ENCODE measurements at regions not wholly inside any gene's neighbourhood (a gene's known extent, or its start where the extent isn't known, plus 50 kb on each side); places are given as distances from the start of the nearest gene placed in this dataset.

DNA sequence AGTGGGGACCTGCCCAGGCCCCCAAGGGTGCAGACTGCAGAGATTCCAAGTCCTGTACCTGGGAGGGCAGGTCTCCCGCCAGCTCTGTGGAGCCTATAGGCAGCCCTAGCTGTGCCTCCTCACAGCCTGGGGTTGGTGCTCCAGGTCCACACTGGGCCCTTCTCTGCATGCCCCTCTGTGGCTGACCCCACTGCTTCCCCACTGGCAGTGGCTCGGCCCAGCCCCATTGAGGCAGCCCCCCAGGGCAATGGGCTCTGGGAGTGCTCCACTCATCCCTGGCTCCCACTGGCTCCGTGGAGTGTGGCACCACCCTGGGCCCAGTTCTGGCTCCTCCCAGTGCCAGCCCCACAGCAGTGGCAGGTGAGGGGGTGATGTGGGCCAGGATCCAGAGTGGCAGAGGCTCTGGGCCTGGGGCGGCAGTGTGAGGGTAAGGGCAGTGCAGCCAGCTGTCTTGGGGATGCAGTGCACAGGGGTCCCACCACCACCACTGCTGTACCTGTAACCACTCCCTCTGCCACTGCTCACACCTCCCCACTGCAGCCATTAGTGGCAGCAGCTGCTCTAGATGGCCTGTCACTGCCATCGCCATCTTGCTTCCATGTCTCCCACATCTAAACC, 312.2 kb downstream of the GPM6A start:
- Histone ChIP-seq H3K27me3 (ENCODE audit: control insufficient read depth, insufficient read depth, low read length) (no peaks in the 10 kb centered on the region), H3K36me3 (replicated peaks; ENCODE audit: control insufficient read depth, insufficient read depth, low read length) (no peaks in the 10 kb centered on the region), H3K4me3 (ENCODE audit: insufficient read depth, low read depth, low read length) (no peak overlapping the region)
- no peak for DNase-seq

DNA sequence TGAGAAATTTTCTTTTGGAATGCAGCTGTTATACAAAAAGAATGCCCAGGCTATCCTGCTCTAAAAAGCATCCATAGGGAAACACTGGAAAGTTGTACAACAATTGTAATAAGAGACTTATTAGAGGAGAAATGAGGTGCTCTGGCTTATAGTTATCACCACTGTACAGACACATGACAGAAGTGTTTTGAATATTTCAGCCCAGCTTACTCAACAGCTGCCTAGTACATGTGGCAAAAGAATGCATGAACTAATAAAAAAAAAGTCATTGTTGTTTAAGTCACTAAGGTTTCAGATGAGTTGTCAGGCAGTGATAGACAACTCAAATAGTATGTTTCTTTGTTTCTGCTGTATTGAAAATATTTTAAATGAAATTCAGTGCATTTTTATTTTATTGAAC, 307.7 kb downstream of the GPM6A start:
- no peaks in the 10 kb centered on the region for H3K27me3 ChIP-seq (ENCODE audit: control insufficient read depth, insufficient read depth, low read length)
- H3K36me3 ChIP-seq (replicated peaks; ENCODE audit: control insufficient read depth, insufficient read depth, low read length): no peaks in the 10 kb centered on the region
- no peak for DNase-seq
- no peak overlapping the region for H3K4me3 ChIP-seq (ENCODE audit: insufficient read depth, low read depth, low read length)

DNA sequence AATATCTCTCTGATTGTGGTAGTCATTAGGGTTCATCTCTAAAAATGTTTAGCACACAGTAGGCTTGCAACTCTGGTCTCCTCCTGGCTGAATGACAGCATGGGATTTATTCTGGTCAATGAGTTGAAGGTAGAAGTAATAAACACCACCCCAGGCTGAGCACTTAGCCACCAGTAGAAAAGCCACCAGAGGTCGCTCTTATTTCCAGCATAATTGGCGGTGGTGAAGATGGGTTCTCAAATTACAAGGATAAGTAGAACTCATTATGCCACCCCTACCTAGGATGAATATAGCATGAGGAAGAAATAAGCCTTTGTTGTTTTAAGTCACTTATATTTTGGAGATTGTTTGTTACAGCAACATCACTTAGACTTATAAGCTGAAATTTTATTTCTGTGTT, 302.7 kb downstream of the GPM6A start:
- no peaks in the 10 kb centered on the region for H3K36me3 ChIP-seq (replicated peaks; ENCODE audit: control insufficient read depth, insufficient read depth, low read length)
- no peaks in the 10 kb centered on the region for H3K27me3 ChIP-seq (ENCODE audit: control insufficient read depth, insufficient read depth, low read length)
- H3K4me3 ChIP-seq (ENCODE audit: insufficient read depth, low read depth, low read length): no peak overlapping the region
- peak; percentile 52 for DNase-seq

DNA sequence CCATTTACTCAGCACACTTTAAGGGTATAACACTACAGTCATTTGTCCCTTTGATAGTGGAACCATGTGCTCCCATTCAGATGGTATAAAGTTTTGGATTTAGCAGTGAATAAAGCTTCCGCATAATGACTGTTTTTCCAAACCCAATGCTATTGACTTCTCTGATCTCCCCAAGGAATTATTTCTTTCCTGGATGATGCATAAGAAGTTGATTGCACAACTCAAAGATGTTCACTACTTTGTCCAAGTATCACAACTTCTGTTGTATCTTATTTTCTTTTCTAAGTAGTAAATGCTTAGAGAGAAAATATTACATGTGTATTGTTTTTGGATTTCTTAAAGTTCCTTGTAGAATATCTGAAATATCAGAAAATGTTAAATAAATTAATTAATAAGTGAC, 300.2 kb downstream of the GPM6A start:
- no peaks in the 10 kb centered on the region for H3K27me3 ChIP-seq (ENCODE audit: control insufficient read depth, insufficient read depth, low read length)
- H3K36me3 ChIP-seq (replicated peaks; ENCODE audit: control insufficient read depth, insufficient read depth, low read length): no peaks in the 10 kb centered on the region
- no peak for DNase-seq
- no peak overlapping the region for H3K4me3 ChIP-seq (ENCODE audit: insufficient read depth, low read depth, low read length)

DNA sequence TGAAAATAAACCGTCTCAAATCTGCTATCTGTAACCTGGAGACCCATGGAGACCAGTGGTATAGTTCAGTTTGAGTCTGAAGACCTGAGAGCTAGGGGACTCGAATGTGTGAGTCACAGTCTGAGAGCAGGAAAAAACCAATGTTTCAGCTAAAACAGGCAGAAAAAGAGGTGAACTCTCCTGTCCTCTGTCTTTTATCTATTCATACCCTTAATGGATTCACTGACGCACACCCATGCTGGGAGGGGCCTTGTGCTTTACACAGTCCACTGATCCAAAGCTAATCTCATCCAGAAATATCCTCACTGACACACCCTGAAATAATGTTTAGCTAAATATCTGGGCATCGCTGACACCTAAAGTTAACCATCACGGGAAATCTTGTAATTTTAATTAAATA, 297.9 kb downstream of the GPM6A start:
- no peaks in the 10 kb centered on the region for H3K27me3 ChIP-seq (ENCODE audit: control insufficient read depth, insufficient read depth, low read length)
- no peak for DNase-seq
- H3K4me3 ChIP-seq (ENCODE audit: insufficient read depth, low read depth, low read length): no peak overlapping the region
- no peaks in the 10 kb centered on the region for H3K36me3 ChIP-seq (replicated peaks; ENCODE audit: control insufficient read depth, insufficient read depth, low read length)

DNA sequence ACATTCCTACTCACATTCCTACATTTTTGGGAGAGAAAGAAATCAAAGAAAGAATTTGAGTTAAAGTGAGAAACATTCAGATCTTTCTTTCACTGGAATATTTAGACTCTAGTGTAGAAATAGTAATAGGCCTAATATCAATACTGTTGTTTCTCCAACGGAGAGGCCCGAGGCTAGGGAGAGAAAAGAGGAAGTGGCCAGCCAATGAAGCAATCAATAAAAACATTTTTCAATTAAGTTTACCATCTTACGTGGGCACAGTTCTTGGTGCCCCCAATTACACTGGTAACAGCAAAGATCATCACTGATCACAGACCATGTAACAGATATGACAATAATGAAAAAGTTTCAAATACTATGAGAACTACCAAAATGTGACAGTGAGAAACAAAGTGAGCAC, 281.4 kb downstream of the GPM6A start:
- Histone ChIP-seq H3K27me3 (ENCODE audit: control insufficient read depth, insufficient read depth, low read length) (no peaks in the 10 kb centered on the region), H3K36me3 (replicated peaks; ENCODE audit: control insufficient read depth, insufficient read depth, low read length) (no peaks in the 10 kb centered on the region), H3K4me3 (ENCODE audit: insufficient read depth, low read depth, low read length) (no peak overlapping the region)
- no peak for DNase-seq

DNA sequence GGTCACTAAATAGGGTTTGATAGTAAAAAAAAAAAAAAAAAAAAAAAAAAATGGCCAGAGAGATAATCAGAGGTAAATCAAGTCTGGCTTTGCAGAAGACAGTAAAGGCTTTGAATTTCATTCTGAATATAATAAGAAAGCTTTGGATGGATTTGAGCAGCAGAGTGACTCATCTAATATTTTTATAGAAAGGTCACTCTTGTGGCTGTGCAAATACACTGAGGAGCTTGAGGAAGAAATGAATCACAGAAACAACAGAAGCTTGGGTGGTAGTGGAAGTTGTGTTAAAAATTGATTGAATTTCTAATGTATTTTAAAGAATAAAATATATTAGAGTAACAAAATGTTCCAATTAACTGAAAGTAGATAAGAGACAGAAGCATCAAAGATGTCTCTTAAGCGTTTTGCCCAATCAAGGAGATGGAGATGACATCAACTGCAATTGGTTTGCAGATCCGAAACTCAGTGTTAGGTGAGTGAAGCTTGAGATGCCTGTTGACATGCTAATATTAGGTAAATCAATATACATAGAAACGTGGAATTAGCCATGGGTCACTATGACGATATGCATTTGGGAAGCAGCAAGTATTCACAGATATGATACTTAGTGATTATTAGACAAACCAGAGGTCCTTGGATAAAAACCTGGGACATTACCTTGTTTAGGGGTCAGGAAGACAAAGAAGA, 280.5 kb downstream of the GPM6A start:
- no peaks in the 10 kb centered on the region for H3K27me3 ChIP-seq (ENCODE audit: control insufficient read depth, insufficient read depth, low read length)
- no peak overlapping the region for H3K4me3 ChIP-seq (ENCODE audit: insufficient read depth, low read depth, low read length)
- no peak for DNase-seq
- no peaks in the 10 kb centered on the region for H3K36me3 ChIP-seq (replicated peaks; ENCODE audit: control insufficient read depth, insufficient read depth, low read length)

DNA sequence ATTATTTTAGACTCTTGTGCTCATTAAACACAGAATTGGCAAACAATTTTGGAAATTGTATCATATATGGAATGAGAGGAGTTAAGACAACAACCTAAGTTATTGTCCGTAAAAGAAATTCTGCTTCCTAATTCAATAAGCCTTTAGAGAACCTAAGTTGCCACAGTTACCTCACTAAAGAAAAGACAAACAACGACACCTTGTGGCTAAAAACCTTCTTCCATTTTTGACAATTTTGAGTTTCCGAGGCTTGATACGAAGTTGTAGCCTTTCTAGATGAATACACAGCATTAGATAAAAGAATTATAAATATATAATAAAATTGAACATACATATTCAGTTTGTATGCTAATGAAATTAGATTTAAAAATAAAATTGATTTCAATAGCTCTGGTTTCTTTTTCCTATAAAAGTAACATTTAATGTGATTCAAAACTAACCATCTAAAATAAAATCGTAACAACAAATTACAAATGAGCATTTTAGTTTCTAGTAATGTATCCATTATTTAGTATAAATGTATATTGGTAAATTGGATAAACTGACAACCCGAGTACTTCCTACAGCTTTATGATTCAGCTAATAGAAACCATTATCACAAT, 275.1 kb downstream of the GPM6A start:
- DNase-seq: peak; percentile 25
- Histone ChIP-seq H3K4me3 (ENCODE audit: insufficient read depth, low read depth, low read length) (no peak overlapping the region), H3K36me3 (replicated peaks; ENCODE audit: control insufficient read depth, insufficient read depth, low read length) (no peaks in the 10 kb centered on the region), H3K27me3 (ENCODE audit: control insufficient read depth, insufficient read depth, low read length) (no peaks in the 10 kb centered on the region)

DNA sequence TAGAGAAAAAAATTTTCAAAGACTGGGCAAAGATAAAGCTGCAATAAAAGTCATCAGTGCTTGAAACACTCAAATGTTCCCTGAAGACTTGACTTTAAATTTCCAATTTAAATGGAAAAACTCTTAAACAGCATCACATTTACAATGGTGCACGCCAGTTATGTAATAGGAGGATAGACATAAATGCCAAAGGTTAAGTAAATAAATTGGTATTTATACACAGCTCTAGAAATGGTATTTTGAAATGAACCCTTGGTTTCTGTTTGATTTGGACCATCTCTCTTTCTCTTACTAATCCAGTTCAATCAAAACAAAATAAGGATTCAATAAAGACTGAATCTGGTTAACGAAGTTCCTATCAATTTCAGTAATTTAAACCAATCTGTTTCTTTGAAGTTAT, 272.6 kb downstream of the GPM6A start:
- Histone ChIP-seq H3K4me3 (ENCODE audit: insufficient read depth, low read depth, low read length) (no peak overlapping the region), H3K27me3 (ENCODE audit: control insufficient read depth, insufficient read depth, low read length) (no peaks in the 10 kb centered on the region), H3K36me3 (replicated peaks; ENCODE audit: control insufficient read depth, insufficient read depth, low read length) (no peaks in the 10 kb centered on the region)
- no peak for DNase-seq

DNA sequence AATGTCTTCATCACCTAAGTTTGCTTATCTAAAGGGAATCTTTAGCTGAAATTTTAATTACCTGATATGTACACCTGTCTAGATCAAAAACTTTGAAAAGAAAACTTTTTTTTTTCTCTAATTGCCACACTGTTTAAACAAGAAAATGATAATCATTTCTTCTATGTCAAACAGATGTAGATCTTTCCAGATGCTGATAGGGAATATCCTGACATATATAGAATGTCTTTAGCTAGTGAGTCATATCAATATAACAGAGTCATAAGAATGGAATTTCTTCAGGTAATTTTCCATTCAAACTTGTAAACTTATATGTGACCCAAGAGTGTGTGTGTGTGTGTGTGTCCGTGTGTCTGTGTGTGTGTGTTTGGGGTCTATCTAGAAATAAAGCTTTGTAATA, 271.9 kb downstream of the GPM6A start:
- no peak for DNase-seq
- Histone ChIP-seq H3K4me3 (ENCODE audit: insufficient read depth, low read depth, low read length) (no peak overlapping the region), H3K27me3 (ENCODE audit: control insufficient read depth, insufficient read depth, low read length) (no peaks in the 10 kb centered on the region), H3K36me3 (replicated peaks; ENCODE audit: control insufficient read depth, insufficient read depth, low read length) (no peaks in the 10 kb centered on the region)

DNA sequence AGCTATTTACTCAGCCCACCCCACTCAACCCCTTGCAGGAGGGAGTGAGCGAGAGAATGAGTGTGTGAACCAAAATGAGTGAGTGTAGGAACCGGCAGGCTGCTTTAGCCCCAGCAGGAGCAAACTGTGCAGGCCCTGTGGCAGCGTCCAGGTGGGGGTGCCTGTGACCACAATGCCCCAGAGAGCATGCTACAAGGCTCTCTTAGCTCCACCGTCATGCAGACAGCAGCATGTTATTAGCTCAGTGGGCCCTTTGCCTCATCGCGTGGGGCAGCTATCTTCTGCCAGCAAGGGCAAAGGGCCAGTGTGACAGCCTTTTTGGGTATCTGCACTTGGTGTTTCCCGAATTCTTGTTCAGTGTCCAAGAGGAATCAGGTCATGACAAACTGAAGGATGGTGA, 271.3 kb downstream of the GPM6A start:
- no peaks in the 10 kb centered on the region for H3K36me3 ChIP-seq (replicated peaks; ENCODE audit: control insufficient read depth, insufficient read depth, low read length)
- no peak overlapping the region for H3K4me3 ChIP-seq (ENCODE audit: insufficient read depth, low read depth, low read length)
- no peaks in the 10 kb centered on the region for H3K27me3 ChIP-seq (ENCODE audit: control insufficient read depth, insufficient read depth, low read length)
- no peak for DNase-seq

DNA sequence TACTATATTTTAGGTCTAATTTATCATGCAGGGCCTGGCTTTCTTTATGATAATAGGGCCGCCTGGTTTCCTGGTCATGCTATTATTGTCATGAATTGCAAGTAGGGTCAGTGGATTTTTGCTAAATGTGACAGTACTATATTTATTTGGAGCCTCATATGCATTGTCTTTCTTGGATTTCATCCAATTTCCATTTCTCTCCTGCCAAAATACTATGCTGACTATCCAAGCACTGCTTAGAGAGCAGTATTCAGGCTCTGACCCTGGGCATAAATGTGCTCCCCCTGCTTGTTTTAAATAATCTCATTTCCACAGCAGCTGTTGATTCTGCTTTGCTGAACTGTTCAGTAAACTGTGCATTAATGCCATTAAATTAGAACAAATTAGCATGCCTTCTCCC, 269.3 kb downstream of the GPM6A start:
- Histone ChIP-seq H3K36me3 (replicated peaks; ENCODE audit: control insufficient read depth, insufficient read depth, low read length) (no peaks in the 10 kb centered on the region), H3K4me3 (ENCODE audit: insufficient read depth, low read depth, low read length) (no peak overlapping the region), H3K27me3 (ENCODE audit: control insufficient read depth, insufficient read depth, low read length) (no peaks in the 10 kb centered on the region)
- DNase-seq: no peak

DNA sequence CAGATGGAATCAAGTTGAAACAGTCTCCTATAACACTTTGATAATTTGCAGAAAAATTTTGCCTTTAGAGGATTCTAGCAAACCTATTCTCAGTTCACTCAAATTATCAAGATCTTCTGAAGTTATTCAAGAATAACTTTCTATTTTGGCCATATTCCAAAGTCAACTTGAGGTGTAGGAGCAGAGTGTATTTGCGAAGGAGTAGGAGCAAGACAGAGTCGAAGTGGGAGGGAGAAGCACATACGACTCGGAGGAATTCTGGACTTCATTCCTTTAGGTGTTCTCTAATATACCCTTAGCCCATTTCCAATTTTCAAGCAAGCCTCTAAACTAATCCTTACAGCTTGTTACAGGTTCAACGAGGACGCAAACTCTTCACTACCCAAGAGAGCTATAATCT, 252.9 kb downstream of the GPM6A start:
- H3K27me3 ChIP-seq (ENCODE audit: control insufficient read depth, insufficient read depth, low read length): no peaks in the 10 kb centered on the region
- H3K4me3 ChIP-seq (ENCODE audit: insufficient read depth, low read depth, low read length): no peak overlapping the region
- no peaks in the 10 kb centered on the region for H3K36me3 ChIP-seq (replicated peaks; ENCODE audit: control insufficient read depth, insufficient read depth, low read length)
- peak; percentile 6 for DNase-seq

DNA sequence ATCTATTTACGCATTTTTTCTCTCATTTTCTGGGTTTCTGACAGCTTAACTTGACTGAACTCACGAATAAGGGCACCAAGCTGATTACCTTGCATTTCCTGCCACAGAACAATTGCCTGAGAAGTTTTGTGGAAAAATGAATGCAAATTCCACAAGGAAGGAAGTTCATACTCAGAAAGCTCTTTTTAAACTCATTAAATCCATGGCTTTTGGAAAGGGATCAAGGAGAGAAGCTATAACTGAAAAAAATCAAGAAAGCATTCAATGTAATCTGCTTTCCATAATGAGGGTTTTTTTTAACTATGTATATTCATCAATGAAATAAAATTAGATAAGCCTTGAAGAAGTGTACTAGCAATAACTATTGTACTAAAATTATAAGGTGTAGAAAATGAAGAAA, 252.5 kb downstream of the GPM6A start:
- H3K27me3 ChIP-seq (ENCODE audit: control insufficient read depth, insufficient read depth, low read length): no peaks in the 10 kb centered on the region
- no peak for DNase-seq
- no peak overlapping the region for H3K4me3 ChIP-seq (ENCODE audit: insufficient read depth, low read depth, low read length)
- H3K36me3 ChIP-seq (replicated peaks; ENCODE audit: control insufficient read depth, insufficient read depth, low read length): no peaks in the 10 kb centered on the region

DNA sequence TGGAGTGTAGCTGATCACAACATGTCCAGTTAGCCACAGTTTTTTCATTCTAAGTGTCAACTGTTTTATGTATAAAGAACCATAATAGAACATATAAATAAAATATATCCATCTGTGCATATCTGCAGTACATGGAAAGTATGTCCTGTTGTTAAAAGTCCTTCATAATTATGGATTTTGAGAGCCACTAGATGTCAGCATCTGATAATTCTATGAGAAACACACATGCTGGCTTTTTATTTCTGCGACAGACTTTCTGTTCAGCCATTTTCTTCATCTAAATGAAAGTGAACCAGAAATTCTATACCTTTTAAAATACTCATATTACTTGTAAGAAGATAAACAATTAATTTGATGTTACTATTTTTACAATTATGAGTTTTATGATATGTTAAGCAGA, 251.5 kb downstream of the GPM6A start:
- Histone ChIP-seq H3K4me3 (ENCODE audit: insufficient read depth, low read depth, low read length) (no peak overlapping the region), H3K36me3 (replicated peaks; ENCODE audit: control insufficient read depth, insufficient read depth, low read length) (no peaks in the 10 kb centered on the region), H3K27me3 (ENCODE audit: control insufficient read depth, insufficient read depth, low read length) (no peaks in the 10 kb centered on the region)
- DNase-seq: no peak
